NCI-H1048 (cell line): ENCODE measurements at regions not wholly inside any gene's neighbourhood (a gene's known extent, or its start where the extent isn't known, plus 50 kb on each side); places are given as distances from the start of the nearest gene placed in this dataset.

Experiments
- DNase-seq: peaks from one replicate; lab custom pipeline; 2025; lab: John Stamatoyannopoulos, UW

DNA sequence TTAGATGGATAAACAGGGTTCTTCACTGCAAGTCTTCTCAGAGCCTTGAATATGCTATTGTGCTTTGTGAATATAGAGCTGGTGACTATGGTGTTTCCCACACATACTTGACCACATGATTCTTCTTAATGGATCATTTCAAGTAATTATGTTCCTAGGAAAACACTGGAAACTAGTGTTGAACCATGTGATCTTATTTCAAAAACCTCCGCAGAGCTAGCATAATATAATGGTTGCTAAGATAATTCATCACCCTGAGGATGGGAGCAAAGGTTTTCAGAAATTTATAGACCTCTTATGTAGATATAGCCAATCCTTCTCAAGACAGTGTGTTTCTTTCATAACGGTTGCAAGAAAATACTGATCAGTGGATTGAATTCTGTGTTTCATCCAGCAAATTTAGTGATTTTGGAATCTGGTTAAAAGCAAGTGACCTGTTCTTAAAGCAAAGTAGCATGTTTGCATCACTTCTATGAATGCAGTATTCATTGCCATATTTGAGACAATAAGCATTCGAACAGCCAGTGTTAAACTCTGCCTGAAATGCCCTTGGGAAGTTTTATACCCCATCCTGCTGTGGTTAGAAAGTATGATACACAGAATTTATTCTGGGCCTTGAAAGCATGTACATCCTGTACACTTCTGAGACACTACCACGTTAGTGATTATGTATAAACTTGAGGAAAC lies 341.0 kb upstream of the E2F7 start:
- no peak for DNase-seq

DNA sequence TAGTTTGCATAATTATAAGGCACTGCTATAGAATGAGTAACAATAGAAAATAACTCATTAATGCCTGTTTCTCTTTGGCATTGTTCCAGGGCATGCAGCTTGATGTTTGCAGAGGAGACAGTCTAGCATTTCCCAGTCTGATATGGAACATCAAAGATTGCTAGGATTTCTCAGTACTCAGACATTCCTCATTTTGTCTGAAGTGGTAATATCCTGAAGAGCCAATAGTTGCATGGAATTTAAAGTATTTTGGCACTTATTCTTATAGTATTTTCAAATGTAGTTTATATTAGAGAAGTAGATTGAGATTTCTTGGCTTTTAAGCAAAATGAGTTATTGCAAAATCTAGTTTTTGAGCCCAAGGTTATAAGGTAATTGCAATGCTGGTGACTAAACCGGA lies 337.3 kb upstream of the E2F7 start:
- DNase-seq, result no peak

DNA sequence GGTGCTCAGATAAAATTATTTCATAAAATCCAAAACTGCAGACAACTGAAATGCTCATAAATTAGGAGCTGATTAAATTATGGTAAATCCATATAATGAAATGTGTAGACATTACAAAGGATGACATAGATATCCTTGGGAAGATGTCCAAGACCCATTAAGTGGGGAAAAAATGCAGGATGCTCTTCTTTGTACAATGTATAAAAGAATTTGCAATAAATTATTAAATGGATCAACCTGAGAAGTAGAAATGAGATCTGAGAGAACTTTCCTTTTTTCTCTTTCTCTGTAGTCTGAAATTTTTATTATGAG lies 336.4 kb upstream of the E2F7 start:
- no peak for DNase-seq

DNA sequence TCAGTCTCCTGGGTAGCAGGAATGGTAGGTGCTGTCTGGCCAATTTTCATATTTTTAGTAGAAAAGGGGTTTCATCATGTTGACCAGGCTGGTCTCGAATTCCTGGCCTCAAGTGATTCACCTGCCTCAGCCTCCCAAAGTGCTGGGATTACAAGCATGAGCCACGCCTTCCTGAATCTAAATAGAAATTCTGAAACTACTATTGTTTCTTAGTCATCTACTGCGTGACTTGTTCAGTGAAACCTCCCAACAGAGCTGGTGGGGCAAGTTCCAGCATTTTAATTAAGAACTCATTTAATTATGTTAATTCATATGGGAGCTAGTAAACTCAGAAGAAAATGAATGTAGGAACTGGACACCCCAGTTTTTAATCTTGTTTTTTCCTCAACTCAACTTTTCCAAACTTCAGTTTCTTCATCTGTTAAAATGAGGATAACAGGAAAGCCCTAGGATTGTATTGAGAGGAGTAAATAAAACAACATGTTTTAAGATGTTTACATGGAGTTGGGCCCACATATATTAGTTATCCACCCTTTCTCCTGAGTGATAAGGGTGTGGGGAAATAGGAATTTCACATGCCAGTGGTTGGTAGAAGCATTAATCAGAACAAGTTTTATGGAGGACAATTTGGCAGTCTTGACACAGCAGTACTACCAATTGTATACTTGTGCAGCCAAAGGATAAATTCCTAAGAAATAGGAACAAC lies 335.8 kb upstream of the E2F7 start:
- DNase-seq, result no peak

DNA sequence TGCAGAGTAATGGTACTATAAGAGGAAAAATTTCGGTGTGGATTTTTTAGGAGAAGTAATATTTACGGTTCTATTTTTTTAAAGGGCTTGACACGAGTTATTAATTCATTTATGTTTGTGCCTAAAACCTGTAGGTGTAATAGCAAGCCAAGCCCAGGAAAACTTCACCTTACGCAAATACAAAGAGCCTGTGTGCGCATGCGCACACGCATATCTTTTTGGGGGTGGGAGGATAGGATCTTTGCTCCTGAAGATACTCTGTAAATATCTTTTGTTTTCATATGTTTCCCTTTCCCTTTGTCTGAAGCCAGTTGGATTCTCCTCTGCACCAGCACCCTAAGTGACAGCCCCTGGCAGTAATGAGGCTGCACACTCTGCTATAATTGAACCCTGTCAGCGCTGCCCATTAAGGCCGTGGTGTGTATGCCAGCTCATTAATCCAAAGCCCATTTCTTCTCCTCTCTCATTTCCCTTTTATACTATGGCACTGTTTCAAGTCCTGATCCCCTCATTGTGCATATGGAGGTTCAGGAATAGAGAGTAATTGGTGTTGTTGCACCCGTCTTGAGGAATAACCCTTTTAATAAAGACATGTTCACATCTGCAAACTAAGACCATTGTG lies 327.2 kb upstream of the E2F7 start:
- DNase-seq, result no peak

DNA sequence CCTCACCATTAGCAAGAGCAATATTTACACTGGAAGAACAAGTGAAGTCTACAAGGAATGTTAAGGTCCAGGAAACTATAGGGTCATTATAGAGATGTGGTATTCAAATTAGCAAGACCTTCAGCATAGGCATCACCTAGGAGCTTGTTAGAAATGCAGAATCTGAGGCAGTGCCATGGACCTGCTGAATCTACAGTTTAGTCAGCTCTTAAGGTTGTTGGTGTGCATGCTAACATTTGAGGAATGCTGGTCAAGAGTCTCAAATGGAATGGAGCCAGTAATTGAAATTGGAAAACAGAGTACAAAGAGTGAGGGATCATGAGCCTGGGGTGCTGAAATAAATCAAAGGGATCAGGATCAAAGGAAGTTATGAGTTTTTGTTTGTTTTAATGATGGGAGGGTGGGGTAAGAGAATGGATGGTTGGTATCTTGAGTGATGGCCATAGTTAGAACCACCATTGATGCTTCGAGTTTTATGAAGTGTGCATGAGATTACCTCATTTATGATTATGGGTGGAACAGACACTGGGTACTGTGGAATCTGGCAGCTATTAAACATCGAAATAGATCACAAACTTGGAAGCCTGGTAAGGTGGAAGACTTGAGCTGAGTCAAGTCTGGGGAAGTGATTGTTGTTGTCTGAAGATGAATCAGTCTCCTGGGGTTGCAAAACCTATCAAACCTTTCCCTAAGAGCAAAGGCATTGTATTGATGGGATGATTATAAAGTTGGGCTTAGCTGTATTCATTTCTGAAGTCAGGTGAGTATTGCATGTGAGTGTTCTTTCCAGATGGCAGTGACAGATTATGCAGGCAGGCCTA lies 323.3 kb upstream of the E2F7 start:
- no peak for DNase-seq

DNA sequence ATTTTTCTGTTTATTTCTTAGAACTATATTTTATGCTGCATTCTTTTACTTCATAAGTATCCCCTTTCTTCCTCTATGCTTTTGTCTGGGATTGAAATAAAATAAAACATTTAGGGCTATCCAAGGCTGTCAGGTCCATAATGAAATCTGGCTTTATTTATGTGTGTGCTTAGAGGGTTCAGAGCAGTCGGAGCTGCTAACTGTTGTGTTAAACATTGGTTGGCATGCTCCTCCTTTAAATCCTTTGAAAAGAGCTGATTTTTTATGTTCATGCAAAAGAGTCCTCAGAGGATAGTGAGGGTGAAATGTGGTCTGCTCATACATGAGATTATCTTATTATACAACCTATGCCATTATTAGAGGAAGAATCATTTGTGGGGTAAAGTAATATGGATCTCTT lies 322.3 kb upstream of the E2F7 start:
- no peak for DNase-seq

DNA sequence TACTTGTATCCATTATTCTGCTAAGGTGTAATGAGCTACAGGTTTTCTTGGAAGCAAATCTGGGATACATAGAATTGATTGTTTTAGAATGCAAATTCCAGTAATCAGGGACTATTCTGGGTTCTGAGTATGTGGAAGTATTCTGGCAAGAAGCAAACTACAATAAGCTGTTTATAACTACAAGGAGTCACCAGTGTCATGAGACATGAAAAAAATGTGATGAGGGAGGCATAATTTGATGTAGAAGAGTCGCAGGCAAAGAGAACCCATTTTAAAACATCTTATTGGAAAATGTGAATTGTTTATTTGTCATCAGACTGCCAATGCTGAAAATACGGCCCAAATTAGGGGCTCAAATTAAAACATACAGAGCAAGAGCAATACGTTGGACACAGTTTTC lies 321.8 kb upstream of the E2F7 start:
- DNase-seq, result no peak

DNA sequence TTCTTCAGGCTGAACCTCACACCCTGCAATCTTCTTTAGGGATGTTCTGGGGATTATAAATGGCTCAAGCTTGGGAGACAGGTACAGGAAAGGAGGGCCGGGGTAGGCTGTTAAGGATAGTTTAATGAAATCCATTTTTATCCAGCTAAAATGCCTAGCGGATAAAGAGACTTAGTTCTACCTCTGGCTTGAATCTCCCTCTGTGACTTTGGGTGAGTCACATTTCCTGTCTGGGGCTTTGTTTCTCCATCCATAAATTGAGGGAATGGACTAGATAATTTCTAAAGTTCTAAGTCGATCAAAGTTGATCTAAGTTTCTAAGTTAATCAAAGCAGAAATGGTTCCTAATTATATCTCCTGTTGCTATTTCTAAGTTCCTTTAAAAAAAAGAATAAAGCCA lies 319.6 kb upstream of the E2F7 start:
- DNase-seq, result no peak

DNA sequence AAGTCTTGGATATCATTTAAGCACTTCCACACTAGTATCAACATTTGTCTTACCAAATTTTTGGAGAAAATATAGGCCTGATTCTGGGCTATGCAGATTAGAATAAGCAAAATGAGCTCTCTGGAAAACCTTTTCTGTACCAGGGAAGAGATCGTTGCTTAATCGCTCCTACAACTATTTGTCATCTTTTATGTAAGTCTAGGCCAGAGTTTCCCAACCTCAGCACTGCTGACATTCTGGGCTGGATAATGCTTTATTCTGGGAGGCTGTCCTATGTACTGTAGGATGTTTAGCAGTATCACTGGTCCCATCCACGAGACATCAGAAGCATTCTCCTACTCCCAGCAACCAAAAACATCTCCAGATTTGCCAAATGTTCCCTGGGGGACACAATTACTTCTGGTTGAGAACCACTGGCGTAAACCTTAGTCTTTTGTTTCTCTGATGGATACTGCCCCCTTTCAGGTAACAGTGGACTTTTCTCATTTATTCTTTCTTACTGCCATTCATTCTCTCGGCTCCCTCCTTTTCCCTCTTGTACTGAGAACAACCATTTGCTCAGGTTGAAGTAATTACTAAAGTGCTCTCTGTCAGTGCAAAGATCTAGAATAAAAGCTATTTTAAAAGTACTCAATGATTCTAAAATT lies 316.9 kb upstream of the E2F7 start:
- DNase-seq, result no peak

DNA sequence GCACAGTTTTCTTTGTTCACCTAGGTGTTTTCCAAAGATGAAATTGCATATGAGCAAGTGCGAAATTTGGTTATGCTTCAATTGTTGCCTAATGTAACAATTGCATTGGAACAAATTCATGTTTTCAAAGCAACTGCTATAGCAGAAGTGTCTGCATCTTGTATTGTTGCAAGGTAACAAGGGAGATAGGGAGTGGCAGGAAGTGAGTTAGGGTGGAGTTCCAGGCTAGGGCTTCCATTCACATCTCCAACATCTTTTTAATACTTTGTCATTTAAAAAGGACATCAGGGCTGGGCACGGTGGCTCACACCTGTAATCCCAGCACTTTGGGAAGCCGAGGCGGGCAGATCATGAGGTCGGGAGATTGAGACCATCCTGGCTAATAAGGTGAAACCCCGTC lies 312.3 kb upstream of the E2F7 start:
- DNase-seq, result no peak

DNA sequence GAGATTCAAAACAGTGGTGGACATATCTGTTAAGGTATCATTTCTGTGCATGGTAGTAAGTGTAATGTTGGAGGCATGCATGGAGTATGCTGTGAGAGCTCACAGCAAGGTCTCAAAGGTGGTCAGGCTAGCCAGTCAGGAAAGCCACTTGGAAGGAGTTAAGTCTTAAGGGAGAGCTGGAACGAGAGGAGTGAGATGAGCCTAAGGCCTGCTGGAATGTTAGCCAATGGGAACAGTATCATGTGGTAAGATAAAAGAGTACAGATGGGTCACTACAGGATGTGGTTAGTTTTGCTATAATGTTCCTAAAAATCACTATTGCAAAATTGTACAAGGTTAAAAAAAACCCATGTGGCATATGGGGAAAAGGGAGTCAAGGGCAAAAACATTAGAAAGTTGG lies 311.7 kb upstream of the E2F7 start:
- DNase-seq, result no peak

DNA sequence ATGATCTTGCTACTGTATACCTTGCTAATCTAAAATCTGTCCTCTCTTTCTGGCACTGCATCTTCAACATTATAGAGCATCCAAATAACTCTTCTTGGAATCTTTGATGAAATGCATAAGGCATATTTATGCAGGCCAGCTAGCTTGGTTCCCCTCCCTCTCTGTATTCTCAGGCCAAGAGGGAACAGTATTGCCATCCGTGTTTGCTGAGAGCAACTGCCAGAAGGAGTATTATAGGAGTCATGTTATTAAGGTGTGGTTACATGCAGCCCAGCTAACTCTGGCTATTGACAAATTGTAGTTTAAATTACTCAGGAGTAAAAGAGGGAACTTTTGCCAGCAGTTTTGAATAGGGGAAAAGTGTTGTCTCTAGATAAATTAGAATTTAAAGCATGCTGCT lies 309.3 kb upstream of the E2F7 start:
- no peak for DNase-seq

DNA sequence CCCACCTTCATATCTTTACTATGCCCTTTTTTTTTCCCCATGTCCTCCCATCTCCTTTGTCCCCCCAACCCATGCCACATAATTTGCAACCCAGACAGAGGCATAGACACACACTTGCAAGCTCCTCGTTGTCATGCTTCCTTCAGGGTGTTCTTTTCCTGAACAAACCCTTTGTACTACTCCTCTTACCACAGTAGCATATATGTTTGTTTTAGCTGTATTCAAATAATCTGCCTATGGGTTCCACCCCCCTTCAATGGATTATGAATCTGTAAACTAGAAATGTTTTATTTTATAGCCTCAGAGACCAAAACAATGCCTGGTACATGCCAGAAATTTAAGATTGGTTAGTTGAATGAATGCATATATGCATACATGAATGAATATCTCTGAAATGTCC lies 307.1 kb upstream of the E2F7 start:
- DNase-seq, result no peak

DNA sequence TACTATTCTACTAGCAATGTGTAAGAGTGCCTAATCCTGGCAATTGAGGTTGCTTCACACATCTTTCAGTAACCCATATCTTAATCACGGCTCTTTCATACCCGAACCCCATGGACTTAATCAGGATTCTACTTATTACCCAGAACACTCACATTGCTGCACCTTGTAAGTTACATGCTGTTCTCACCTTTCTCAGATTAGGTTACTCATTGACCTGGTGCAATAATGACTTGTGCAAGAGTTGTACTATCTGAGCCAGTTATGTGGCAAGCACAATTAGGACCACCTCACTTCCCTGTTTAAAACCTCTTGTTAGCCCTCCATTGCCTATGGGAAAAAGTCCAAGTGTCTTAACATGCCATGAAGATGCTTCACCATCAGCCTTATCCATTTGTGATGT lies 306.7 kb upstream of the E2F7 start:
- DNase-seq, result no peak

DNA sequence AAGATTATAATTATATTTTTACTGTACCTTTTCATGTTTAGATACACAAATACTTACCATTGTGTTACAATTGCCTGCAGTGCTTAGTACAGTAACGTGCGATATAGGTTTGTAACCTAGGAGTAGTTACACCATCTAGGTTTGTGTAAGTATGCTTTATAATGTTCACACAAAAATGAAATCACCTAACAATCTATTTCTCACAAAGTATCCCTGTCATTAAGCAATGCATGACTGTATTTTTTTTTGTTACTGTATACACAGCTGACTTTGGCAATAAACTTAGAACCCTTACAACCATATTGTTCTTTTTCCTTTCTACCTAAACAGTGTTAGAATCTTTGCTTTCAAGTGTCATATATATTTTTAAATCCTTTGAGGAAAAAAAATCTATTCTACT lies 303.0 kb upstream of the E2F7 start:
- DNase-seq, result no peak

DNA sequence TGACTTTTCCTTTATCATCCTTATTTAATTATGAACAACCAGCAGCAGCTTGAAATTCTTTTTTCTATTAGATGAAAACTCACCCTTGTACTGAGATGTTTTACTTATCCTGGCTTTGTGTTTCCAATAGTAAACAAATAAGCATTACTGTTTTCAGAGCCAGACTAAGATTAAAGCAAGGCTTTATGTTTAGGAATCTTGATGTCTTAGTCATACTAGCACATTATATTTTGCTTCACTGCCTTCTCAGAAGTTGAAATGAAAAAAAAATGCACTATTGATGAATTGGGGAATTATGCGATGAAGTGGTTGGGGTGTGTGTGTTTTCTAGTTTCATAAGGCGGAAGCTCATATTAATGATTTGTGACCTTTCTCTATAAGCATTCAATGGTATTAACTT lies 301.2 kb upstream of the E2F7 start:
- DNase-seq, result no peak

DNA sequence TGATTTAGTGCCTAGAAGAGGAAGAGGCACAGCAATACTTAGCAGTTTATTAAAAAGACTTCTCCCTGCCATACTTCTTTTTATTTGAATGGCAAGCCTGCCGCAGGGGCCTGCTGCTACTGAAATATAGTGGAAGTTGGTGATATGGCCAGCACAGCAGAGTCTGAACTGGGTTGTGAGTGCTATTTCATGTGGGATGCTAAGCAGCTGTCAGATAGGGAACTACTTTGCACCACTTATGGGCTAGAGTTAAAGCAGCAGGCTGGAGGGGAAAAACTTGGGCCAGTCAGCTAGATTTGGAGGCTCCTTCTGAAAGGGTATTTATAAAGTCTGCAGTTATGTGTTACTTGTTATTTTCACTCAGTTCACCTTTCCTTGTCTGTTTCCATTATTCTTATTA lies 299.0 kb upstream of the E2F7 start:
- DNase-seq, result no peak

DNA sequence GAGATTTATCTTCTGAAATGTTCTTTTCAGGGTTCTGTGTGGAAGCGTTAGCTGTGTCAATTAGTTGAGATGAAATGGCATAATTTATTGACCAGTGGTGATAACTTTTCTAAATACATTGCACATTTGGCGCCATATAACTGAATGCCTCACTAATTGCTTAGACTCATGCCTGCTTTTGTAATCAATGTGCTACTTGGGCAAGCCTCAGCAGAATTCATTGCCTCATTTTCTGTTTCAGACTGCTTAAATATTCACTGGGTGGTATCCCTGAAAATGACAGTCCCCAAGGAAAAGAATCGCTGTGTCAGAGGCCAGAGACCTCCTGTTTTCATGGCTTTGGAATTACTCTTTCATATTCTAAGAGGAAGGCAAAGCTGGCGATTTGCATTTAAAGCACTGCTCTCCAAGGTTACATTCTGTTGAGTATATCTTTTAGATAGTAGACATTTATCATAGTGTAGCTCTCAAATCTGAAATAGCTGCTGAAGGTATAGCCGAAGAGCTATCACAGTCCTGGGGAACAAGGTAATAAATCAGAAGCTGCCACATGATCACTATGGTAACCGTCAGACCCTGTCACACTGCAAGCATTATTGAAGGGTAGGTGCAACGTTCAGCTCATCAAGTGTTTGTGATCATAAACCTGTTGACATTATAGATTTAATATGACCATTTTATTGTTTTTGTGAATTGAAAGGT lies 297.3 kb upstream of the E2F7 start:
- no peak for DNase-seq

DNA sequence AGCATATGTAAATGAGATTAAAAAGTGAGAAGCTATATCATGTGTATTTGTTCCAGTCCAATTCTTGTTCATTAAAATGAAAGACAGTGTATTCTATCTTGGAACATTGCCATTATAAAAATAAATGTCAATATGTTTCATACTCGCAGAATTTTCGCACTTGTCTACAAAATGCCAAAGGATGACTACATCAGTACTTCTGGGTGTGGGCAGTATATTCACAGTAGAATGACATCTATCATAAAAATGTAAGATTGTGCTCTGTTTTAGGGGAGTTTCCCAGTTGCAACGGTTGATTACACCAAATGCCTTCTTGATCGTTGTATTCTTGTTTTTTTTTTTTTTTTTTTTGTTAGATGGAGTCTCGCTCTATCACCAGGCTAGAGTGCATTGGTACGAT lies 292.3 kb upstream of the E2F7 start:
- no peak for DNase-seq

DNA sequence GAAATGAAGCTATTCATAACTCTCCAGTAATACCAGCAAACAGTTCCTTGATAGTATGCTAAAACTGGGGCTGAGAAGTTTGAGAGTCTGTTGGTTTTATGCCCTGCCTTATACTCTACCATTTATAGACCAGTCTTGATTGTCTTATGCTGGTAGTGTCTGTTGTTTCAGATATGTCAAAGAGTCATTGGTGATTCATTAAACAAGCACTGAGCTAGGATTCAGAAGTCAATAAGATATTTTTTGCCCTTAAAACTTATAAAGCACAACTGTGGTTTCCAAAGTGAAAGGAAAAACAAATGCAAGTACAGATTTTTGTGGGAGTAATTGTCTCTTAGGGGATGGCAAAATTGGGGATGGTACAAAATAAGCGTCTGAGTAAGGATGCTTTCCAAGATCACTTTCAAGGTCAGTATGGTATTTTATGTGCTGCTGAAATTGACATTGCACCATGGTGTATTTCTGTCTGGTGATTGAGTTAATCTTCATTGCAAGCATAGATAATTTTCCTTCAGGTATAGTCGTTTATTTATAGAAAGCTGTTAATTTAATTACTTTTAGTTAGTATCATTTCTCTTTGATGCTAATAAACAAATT lies 289.5 kb upstream of the E2F7 start:
- no peak for DNase-seq
